RWPE2 (cell line): ENCODE measurements at regions not wholly inside any gene's neighbourhood (a gene's known extent, or its start where the extent isn't known, plus 50 kb on each side); places are given as distances from the start of the nearest gene placed in this dataset.

Experiments
- ATAC-seq: fragments of 200-7000 bp; cut with Tn5 transposase; 3 replicates; pipeline ENCODE4 v1.9.1; 2021; ENCODE audit warnings: low read depth
- DNase-seq: peaks from one replicate; pipeline ENCODE4 v3.0.0-alpha.2; 2020; ENCODE audit warnings: low spot score
- H3K27ac ChIP-seq: fragments of 450-650 bp; 2 replicates; pipeline ENCODE4 v1.5.1; 2017; ENCODE audit warnings: mild to moderate bottlenecking; ENCODE audit not compliant: poor library complexity, severe bottlenecking
- H3K27me3 ChIP-seq: fragments of 250-450 bp; sonication (Bioruptor Pico); 2 replicates; pipeline ENCODE4 v1.5.1; 2021; ENCODE audit warnings: mild to moderate bottlenecking, moderate library complexity; ENCODE audit not compliant: insufficient read depth, poor library complexity, severe bottlenecking
- H3K36me3 ChIP-seq: fragments of 250-450 bp; sonication (Bioruptor Pico); 2 replicates; pipeline ENCODE4 v1.5.1; 2020; ENCODE audit warnings: low read depth, mild to moderate bottlenecking, moderate library complexity
- H3K4me1 ChIP-seq: fragments of 250-450 bp; sonication (Bioruptor Pico); 2 replicates; pipeline ENCODE4 v1.5.1; 2021; ENCODE audit warnings: mild to moderate bottlenecking, moderate library complexity; ENCODE audit not compliant: insufficient read depth, poor library complexity, severe bottlenecking
- H3K4me3 ChIP-seq: fragments of 250-450 bp; sonication (Bioruptor Pico); 2 replicates; pipeline ENCODE4 v1.5.1; 2021; ENCODE audit warnings: mild to moderate bottlenecking, moderate library complexity; ENCODE audit not compliant: severe bottlenecking
- H3K9me3 ChIP-seq: fragments of 250-450 bp; sonication (Bioruptor Pico); 2 replicates; pipeline ENCODE4 v1.5.1; 2021; ENCODE audit warnings: mild to moderate bottlenecking, moderate library complexity; ENCODE audit not compliant: severe bottlenecking
- TF ChIP-seq, protein P1 (sequence below): fragments of 450-650 bp; IDR thresholded peaks from one replicate; pipeline ENCODE4 v1.5.1; 2017; ENCODE audit warnings: mild to moderate bottlenecking, moderate library complexity; ENCODE audit not compliant: poor library complexity, severe bottlenecking

DNA sequence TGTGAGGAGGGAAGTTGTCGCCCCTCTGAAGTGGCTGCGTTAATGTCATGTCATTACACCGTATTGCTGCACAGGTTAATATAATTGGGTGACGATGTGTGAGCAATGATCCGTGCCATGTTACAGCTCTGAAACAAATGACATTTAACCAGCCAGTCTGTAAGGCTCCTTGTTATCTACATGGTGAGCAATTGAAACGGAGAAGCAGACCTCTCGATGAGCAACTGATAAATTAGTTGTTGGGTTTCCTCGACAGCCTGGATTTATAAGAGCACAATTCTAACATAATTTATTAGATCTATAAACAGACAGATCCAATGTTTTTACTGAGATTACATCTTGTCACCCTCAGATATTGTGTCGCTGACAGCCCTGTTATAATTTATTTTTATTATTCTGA, 49.9 kb upstream of the MAFB start:
- peaks cover 46% of the 10 kb centered on the region for H3K27me3 ChIP-seq
- no peaks in the 10 kb centered on the region for H3K9me3 ChIP-seq
- TF ChIP-seq, protein P1, sequence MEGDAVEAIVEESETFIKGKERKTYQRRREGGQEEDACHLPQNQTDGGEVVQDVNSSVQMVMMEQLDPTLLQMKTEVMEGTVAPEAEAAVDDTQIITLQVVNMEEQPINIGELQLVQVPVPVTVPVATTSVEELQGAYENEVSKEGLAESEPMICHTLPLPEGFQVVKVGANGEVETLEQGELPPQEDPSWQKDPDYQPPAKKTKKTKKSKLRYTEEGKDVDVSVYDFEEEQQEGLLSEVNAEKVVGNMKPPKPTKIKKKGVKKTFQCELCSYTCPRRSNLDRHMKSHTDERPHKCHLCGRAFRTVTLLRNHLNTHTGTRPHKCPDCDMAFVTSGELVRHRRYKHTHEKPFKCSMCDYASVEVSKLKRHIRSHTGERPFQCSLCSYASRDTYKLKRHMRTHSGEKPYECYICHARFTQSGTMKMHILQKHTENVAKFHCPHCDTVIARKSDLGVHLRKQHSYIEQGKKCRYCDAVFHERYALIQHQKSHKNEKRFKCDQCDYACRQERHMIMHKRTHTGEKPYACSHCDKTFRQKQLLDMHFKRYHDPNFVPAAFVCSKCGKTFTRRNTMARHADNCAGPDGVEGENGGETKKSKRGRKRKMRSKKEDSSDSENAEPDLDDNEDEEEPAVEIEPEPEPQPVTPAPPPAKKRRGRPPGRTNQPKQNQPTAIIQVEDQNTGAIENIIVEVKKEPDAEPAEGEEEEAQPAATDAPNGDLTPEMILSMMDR: no peak
- no peaks in the 10 kb centered on the region for H3K36me3 ChIP-seq
- H3K4me3 ChIP-seq: no peak overlapping the region
- ATAC-seq (no peak), DNase-seq (no peak)
- H3K4me1 ChIP-seq: no peaks in the 10 kb centered on the region
- H3K27ac ChIP-seq: no peak overlapping the region

DNA sequence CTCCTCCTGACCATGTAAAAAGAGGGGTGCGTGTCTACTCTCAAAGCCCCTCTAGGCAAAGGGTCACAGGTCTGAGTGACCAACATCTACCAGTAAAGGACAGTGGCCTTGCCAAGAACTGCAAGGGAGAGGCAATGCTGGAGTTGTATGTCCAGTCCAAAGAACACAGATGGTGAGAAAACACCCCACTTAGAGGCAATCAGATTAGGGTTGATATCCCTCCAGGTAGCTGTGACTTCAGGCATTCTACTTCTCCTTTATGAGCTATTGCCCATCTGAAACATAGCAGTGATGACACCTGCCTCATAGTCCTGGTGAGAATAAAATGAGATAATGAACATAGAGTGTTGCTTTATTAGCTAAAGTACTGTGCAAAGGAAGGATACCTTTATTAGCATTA, 50.8 kb upstream of the MAFB start:
- DNase-seq: no peak
- Histone ChIP-seq H3K9me3 (no peaks in the 10 kb centered on the region), H3K4me1 (no peaks in the 10 kb centered on the region), H3K27me3 (peaks cover 48% of the 10 kb centered on the region), H3K27ac (no peak overlapping the region), H3K4me3 (no peak overlapping the region), H3K36me3 (no peaks in the 10 kb centered on the region)
- ATAC-seq: no peak
- TF ChIP-seq, protein P1: no peak

DNA sequence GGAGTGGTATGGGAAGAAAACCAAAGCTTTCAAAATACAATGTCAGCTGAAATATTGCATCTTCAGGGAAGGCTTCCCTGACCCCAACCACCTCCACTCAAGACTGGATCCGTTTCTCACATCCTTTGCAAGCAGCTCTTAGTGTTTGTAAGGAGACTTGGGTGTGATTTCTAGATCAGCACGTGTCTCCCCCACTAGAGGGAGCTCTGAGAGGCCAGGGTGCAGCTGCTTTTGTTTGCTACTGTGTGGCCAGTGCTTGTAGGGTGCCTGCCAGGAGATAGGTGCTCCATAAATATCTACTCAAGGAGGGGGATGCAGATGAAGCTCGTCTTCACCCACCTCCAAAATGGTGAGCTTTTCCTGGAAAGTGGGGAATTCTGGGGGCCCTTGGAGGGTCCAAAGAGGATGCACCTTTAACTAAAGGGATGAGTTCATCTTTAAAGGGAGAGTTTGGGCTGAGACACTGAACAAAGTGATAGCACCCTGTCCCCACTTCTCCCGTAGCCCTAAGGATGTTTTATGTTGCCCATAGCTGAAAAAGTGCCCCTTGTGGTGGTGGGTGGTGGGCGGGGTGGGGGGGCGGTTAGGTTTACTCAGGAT, 52.6 kb upstream of the MAFB start:
- ATAC-seq (peak; percentile 34; the same call in 1 of the 3 replicates), DNase-seq (peak; percentile 68)
- Histone ChIP-seq H3K27me3 (peaks cover 45% of the 10 kb centered on the region), H3K36me3 (no peaks in the 10 kb centered on the region), H3K27ac (no peak overlapping the region), H3K4me1 (no peaks in the 10 kb centered on the region), H3K4me3 (no peak overlapping the region), H3K9me3 (no peaks in the 10 kb centered on the region)
- TF ChIP-seq, protein P1: peak; percentile 86

DNA sequence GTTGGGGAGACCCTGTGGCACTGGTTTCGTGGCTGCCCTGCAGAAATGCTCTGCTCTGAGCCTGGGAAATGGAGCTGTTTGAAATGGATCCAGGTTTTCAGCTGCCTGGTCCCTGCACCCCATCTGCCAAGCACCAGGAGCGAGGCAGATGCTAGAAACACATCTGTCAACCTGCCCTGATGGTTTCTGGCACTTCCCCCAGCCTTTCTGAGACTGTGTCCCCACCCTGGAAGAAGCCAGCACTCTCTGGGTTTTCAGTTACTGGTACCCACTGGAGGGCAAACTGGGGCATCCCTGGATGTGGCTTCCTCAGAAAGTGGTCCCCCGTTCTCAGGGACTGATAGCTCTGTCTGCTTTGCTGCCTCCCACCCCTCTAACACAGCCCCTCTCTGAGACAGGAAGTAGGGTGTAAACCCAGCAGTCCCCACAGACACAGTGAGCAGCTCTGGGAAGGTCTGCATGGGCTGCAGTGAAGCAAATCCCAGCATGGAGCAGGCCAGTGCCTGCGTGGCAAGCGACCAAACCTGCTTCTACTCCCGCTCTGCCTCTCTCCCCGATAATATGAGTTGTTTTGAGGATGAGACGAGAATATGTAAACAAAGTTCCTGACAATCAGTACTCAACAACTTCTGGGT, 54.2 kb upstream of the MAFB start:
- no peaks in the 10 kb centered on the region for H3K36me3 ChIP-seq
- H3K27me3 ChIP-seq: peaks cover 45% of the 10 kb centered on the region
- peak; percentile 14; the same call in 2 of the 3 replicates for ATAC-seq

More for the DNA sequence above, 54.2 kb upstream of the MAFB start:
- TF ChIP-seq, protein P1: no peak
- H3K27ac ChIP-seq: no peak overlapping the region
- DNase-seq: peak; percentile 68
- no peak overlapping the region for H3K4me3 ChIP-seq
- no peaks in the 10 kb centered on the region for H3K4me1 ChIP-seq
- no peaks in the 10 kb centered on the region for H3K9me3 ChIP-seq
